ENCODE measurements at regions not wholly inside any gene's neighbourhood (a gene's known extent, or its start where the extent isn't known, plus 50 kb on each side); places are given as distances from the start of the nearest gene placed in this dataset.
A peak's percentile ranks its signal among the peaks of the same experiment; 100 is the strongest.

GRCh38 chr2:129705085-129705484 is 274.4 kb upstream of the RAB6C start:
- Histone ChIP-seq H3K79me2 (ENCODE audit: insufficient read depth, low read length) (no peaks in the 10 kb centered on the region), H3K27me3 (ENCODE audit: control insufficient read depth in 1 of 2, insufficient read depth in 2 of 2, low read length in 2 of 2) (0 out of 5 replicates have a peak, but pooled peaks cover 0 to 2% of the 10 kb centered on the region in 2 experiments), H3K27ac (ENCODE audit: extremely low read length, insufficient read depth, low read length) (no peak overlapping the region), H3K9me3 (ENCODE audit: low read length) (no peaks in the 10 kb centered on the region), H4K20me1 (ENCODE audit: insufficient read depth, low read length) (no peaks in the 10 kb centered on the region), H3K36me3 (replicated peaks in 1 of 2; ENCODE audit: control insufficient read depth in 1 of 2, insufficient read depth in 2 of 2, low read length in 2 of 2) (no peaks in the 10 kb centered on the region), H3K9ac (ENCODE audit: insufficient read depth, low read depth, low read length) (no peak overlapping the region), H3K4me2 (ENCODE audit: low read depth, low read length) (no peak overlapping the region), H3K4me3 (replicated peaks in 1 of 3; ENCODE audit: insufficient read depth in 1 of 3, low read depth in 2 of 3, low read length in 3 of 3) (no peak overlapping the region), H3K4me1 (ENCODE audit: insufficient read depth, low read length) (no peaks in the 10 kb centered on the region), H2AFZ (ENCODE audit: low read length) (no peak overlapping the region)
- no peak for FAIRE-seq
- BruUV-seq (replicated peaks): no TSS peak
- POLR2A ChIA-PET: no interaction called here
- CTCF ChIA-PET (ENCODE audit: low intra/inter-chr PET ratio, low total read pairs): no interaction called here
- whole genome bisulfite sequencing (ENCODE audit: low lambda C conversion rate): 30% methylated on average over 6 of the region's 6 CpGs
- TF ChIP-seq E2F5 (CRISPR knock-in tag; conservative IDR thresholded peaks at IDR 0.05): no peak
- no peak for DNase-seq (ENCODE audit: low spot score)
- in situ Hi-C loops (cut with HindIII; ENCODE audit: extremely low pct_ligation_motif_present, low pct_unique_long_range_greater_than_20kb) (no loop called here), intact Hi-C loops (cut with micrococcal nuclease; ENCODE audit: unreplicated experiment) (no loop called here)
- no peak for ATAC-seq

DNA sequence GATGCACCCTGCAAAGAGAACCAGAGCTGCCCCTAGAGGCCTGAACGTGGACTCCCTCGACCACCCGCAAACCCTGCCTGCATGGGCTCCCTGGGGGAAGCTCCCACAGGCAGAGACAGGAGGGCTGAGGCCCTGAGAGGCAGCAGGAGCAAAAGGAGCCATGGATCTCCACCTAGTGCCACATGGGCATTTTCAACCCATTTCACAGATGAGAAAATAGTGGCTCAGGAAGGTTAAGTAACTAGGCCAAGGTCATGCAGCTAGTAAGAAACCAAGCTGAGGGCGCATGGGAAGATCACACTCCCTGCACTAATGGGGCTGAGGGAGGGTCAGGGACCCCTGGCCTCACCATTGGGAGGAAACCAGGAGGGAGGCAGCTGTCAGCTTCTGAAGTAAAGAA is 271.7 kb upstream of the RAB6C start:
- Histone ChIP-seq H4K20me1 (ENCODE audit: insufficient read depth, low read length) (no peaks in the 10 kb centered on the region), H3K4me1 (ENCODE audit: insufficient read depth, low read length) (no peaks in the 10 kb centered on the region), H3K9ac (ENCODE audit: insufficient read depth, low read depth, low read length) (no peak overlapping the region), H3K27ac (ENCODE audit: extremely low read length, insufficient read depth, low read length) (no peak overlapping the region), H3K79me2 (ENCODE audit: insufficient read depth, low read length) (no peaks in the 10 kb centered on the region), H3K36me3 (replicated peaks in 1 of 2; ENCODE audit: control insufficient read depth in 1 of 2, insufficient read depth in 2 of 2, low read length in 2 of 2) (no peaks in the 10 kb centered on the region), H3K9me3 (ENCODE audit: low read length) (no peaks in the 10 kb centered on the region), H3K4me3 (replicated peaks in 1 of 3; ENCODE audit: insufficient read depth in 1 of 3, low read depth in 2 of 3, low read length in 3 of 3) (no peak overlapping the region), H3K27me3 (ENCODE audit: control insufficient read depth in 1 of 2, insufficient read depth in 2 of 2, low read length in 2 of 2) (peaks cover 0 to 2% of the 10 kb centered on the region in 2 experiments; a peak in 1 of 5 replicates), H2AFZ (ENCODE audit: low read length) (no peak overlapping the region), H3K4me2 (ENCODE audit: low read depth, low read length) (no peak overlapping the region)
- WGBS (ENCODE audit: low lambda C conversion rate): 59% methylated on average over 4 of the region's 4 CpGs
- FAIRE-seq: no peak
- in situ Hi-C loops (cut with HindIII; ENCODE audit: extremely low pct_ligation_motif_present, low pct_unique_long_range_greater_than_20kb) (no loop called here), intact Hi-C loops (cut with micrococcal nuclease; ENCODE audit: unreplicated experiment) (no loop called here)
- POLR2A ChIA-PET: no interaction called here
- no peak for DNase-seq (ENCODE audit: low spot score)
- CTCF ChIA-PET (ENCODE audit: low intra/inter-chr PET ratio, low total read pairs): no interaction called here
- TF ChIP-seq HHEX (CRISPR knock-in tag; IDR thresholded peaks at IDR 0.05): no peak
- peak; percentile 80 for TF ChIP-seq ZNF629 (CRISPR knock-in tag; conservative IDR thresholded peaks at IDR 0.05)
- ATAC-seq: no peak
- BruUV-seq (replicated peaks): no TSS peak
